GM21360 (cell line): ENCODE measurements at regions not wholly inside any gene's neighbourhood (a gene's known extent, or its start where the extent isn't known, plus 50 kb on each side); places are given as distances from the start of the nearest gene placed in this dataset.

Experiments
- ATAC-seq: cut with Tn5 transposase; IDR thresholded peaks from one replicate; pipeline ENCODE4 v1.9.1; 2021; ENCODE audit warnings: mild to moderate bottlenecking, moderate library complexity; ENCODE audit not compliant: unreplicated experiment

- no peak for ATAC-seq
Observed at GRCh38 chr3:103047640-103048039, 612.8 kb downstream of the ZPLD1 start.

GRCh38 chr3:103048068-103048722 lies 613.4 kb downstream of the ZPLD1 start:
- ATAC-seq, result no peak

GRCh38 chr3:103052236-103052830 lies 617.5 kb downstream of the ZPLD1 start:
- ATAC-seq, result no peak

GRCh38 chr3:103055021-103055520 lies 620.3 kb downstream of the ZPLD1 start:
- ATAC-seq, result no peak

GRCh38 chr3:103056542-103056941 lies 621.7 kb downstream of the ZPLD1 start:
- no peak for ATAC-seq

DNA sequence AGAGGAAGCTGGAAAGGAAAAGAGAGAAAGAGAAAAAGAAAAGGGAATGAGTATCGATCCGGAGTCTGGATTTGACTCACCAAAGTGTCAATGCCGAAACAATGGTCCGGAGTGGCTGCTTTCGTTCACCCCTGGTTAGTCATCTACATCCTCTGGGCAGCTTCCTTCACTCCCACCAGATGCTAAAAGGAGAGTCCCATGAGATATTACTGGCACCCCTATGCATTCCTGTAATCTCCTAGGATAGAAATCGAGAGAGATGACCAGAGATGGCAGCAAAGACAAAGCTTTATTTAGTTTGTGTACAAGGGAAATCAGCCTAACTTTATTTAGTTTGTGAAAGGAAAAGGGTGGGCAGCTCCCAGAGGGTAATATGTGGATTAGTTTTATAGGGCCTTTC lies 622.2 kb downstream of the ZPLD1 start:
- ATAC-seq, result no peak

GRCh38 chr3:103057487-103057886 lies 622.7 kb downstream of the ZPLD1 start:
- no peak for ATAC-seq

- ATAC-seq, result no peak
Observed at GRCh38 chr3:103059432-103059831, 624.6 kb downstream of the ZPLD1 start.

DNA sequence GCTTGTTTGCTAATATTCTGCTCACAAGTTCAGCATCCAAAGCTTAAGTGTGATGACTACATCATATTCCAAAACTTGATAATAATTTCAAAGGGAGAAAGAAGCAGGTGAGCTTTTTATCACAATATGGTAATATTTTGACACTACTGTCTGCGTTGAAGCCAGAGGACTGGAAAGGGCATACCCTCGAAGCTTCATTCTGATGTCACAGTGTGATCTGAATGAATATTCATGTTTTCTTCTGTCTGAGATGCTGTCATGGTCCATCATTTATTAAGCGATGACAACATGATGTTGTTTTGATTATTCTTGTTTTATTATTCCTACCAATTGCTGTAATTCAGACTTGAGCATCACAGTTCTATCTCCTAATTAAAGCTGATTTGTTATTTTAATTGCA lies 625.4 kb downstream of the ZPLD1 start:
- ATAC-seq, result no peak

DNA sequence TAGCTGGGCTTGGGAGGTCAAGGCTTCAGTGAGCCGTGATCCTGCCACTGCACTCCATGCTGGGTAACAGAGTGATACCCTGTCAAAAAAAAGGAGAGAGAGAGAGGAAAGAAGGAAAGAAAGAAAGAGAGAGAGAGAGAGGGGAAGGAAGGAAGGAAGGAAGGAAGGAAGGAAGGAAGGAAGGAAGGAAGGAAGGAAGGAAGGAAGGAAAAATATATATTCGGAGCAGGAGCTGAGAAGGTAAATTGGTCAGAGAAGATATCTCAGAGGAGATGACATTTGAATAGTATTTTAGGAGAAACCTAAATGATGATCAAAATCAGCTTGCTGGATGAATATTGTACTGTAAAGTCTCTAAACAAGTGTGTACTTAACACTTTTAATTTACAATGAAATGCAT lies 633.1 kb downstream of the ZPLD1 start:
- ATAC-seq, result no peak

- ATAC-seq, result no peak
Observed at GRCh38 chr3:103075282-103075681, 640.5 kb downstream of the ZPLD1 start.

GRCh38 chr3:103077910-103078309 lies 643.1 kb downstream of the ZPLD1 start:
- no peak for ATAC-seq

- ATAC-seq, result no peak
Observed at GRCh38 chr3:103082501-103082900, 647.7 kb downstream of the ZPLD1 start.

DNA sequence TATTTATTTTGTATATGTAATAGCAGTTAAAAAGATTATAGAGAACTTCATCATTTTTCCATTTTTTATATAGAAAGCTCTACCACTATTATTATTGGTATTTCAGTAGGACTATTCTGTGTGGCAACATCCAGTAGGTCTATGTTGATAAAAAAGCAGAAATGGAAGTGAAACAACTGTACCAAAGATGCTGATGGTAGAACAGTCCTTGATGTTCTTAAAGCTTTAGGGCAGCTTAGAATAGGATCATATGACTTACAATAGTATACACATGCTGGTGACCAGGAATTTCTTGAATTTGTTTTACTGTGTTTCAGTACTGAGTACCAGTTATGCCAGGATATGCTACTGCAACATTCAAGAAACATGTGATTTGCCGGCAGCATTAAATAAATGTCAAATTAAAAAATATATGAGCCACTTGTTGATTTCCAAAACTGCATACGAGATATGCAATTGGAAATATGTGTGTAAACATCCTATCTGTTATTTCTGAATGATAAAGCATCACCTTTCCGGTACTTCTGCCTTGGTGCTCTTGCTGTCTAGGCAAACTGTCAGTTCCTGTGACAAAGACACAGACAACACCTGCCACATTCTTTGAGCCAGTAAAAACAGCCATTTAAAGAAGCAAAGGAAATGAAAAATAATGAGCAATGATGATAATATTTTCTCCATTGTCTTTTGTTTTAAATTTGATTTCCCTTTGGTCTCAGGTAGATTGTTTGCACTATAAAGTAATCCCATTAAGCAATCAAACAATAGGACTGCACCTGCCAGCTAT lies 649.2 kb downstream of the ZPLD1 start:
- ATAC-seq, result no peak

GRCh38 chr3:103085465-103085864 lies 650.6 kb downstream of the ZPLD1 start:
- ATAC-seq, result no peak

DNA sequence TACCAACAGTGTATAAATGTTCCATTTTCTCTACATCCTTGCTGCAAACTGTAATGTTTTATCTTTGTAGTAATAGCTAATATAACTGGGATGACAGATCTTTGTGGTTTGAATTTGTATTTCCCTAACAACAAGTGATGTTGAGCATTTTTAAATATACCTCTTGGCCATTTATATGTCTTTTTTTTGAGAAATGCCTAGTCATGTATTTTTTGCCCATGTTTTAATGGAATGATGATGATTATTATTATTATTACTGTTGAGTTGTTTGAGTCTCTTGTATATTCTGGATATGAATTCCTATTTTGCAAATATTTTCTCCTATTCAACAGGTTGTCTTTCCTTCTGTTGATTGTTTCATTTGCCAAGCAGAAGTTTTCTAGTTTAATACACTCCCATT lies 654.9 kb downstream of the ZPLD1 start:
- ATAC-seq, result no peak

DNA sequence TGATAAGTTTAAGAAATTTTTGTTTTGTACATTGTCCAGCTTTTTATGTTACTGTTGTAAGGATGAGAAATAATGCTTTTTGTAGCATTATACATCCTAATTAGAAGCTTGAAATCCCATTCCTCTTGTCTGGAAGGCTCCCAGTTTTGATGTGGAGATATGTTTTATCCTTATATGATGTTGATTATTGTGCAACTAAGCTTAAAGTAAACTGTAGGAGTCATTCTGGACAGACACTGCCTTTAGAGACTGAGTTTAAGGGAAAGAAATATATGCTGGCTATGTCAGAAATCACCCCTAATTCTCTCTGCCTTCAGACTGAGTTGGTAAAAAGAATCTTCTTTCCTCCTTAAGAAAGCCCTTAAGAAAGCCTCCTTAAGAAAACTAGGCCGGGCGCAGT lies 670.4 kb downstream of the ZPLD1 start:
- no peak for ATAC-seq

DNA sequence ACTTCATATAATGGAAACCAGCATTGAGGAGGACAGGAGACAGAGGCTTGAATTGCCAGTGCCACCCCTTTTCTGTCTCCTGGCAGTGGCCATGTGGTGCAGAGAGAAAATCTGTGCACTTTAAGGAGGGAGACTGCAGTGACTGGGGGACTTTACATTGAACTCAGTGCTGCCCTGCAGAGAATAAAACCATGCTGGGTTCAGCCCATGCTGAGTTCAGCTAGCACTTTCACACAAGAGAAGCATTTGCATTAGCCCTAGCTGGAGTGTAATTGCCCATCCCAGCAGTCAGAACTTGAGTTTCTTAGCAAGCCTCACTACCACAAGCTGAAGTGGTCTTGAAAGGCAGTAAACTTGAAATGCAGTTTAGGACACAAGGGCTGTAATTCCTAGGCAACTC lies 677.5 kb downstream of the ZPLD1 start:
- no peak for ATAC-seq

DNA sequence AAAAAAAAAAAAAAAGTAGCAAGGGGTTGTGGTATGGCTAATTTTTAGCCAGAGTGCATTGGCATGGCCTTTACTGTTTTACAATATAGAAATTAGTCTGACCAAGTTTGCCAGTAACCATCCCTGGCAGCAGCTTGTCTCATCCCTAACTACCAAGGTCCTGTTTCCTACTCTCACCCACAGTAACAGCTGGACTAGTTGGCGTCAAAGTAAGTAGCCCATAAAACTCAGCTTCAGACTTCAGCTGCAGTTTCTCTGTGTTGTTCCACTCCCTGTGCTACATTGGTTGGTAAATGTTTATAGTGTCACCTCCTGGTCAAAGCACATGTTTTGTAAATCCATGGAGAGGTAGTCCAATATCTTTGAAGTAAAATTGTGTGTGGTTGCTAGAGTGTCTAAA lies 691.3 kb downstream of the ZPLD1 start:
- no peak for ATAC-seq

DNA sequence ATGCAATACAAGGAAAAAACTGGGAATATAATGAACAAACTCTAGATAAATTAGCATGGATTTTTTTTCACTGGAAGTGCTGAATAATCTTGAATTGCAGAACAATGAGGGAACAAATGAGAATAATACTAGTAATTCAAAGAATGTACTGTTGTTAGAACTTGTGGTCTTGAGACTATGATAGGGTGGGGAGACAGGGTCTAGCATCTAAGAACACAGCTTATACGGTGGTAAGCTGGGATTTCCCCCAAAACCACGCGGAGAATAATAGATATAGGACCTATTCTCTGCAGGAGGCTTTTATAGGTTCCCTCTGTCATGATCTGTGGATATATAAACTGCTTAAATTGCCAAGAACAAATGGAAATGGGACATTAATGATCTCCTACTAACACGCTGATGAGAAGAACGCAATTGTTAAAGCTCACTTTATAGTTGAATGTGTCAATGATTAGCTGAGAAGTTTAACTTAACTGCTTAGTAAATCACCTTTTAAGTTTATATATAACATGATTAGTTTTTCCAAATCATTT lies 692.3 kb downstream of the ZPLD1 start:
- no peak for ATAC-seq

GRCh38 chr3:103127737-103128136 lies 692.9 kb downstream of the ZPLD1 start:
- ATAC-seq, result peak; percentile 98
